ENCODE measurements at regions not wholly inside any gene's neighbourhood (a gene's known extent, or its start where the extent isn't known, plus 50 kb on each side); places are given as distances from the start of the nearest gene placed in this dataset.

GRCh38 chr14:55518391-55518790, 61.6 kb upstream of the KTN1 start:
- TF ChIP-seq CTCF (IDR thresholded peaks at IDR 0.05 in 2 of 3, conservative IDR thresholded peaks at IDR 0.05 in 1 of 3; ENCODE audit: control insufficient read depth in 2 of 3, extremely low read depth in 1 of 3, insufficient read depth in 1 of 3, low read depth in 3 of 3, low read length in 3 of 3) (no peak), EZH2 (IDR thresholded peaks at IDR 0.05; ENCODE audit: borderline replicate concordance, control insufficient read depth, low read depth, low read length) (no peak), CUX1 (IDR thresholded peaks at IDR 0.05; ENCODE audit: insufficient replicate concordance, low read depth, low read length) (no peak), REST (IDR thresholded peaks at IDR 0.05; ENCODE audit: low read depth, low read length) (no peak), SPI1 (IDR thresholded peaks at IDR 0.05; ENCODE audit: borderline replicate concordance, insufficient read depth, low read depth, low read length) (no peak)
